ENCODE measurements at regions not wholly inside any gene's neighbourhood (a gene's known extent, or its start where the extent isn't known, plus 50 kb on each side); places are given as distances from the start of the nearest gene placed in this dataset.

- Mint-ChIP-seq H3K36me3 (ENCODE audit: low read depth) (no peaks in the 10 kb centered on the region), H3K27ac (no peak overlapping the region), H3K4me1 (peaks cover 7% of the 10 kb centered on the region; the same call in 2 of the 3 replicates), H3K9me3 (no peaks in the 10 kb centered on the region), H3K27me3 (ENCODE audit: insufficient read depth, low read depth, poor library complexity) (peaks cover 11% of the 10 kb centered on the region), H3K4me3 (no peak overlapping the region)
- no peak overlapping the region for H2AFZ ChIP-seq
- H3K4me1 ChIP-seq (ENCODE audit: insufficient read depth): no peaks in the 10 kb centered on the region
- no peaks in the 10 kb centered on the region for H3F3A ChIP-seq (replicated peaks; ENCODE audit: low read depth)
- H3K9me2 ChIP-seq (ENCODE audit: insufficient read depth): no peaks in the 10 kb centered on the region
- DNase-seq (ENCODE audit: low spot score) (no peak), ATAC-seq (no peak)
- H3K4me2 ChIP-seq: no peak overlapping the region
- no peak overlapping the region for H3K4me3 ChIP-seq
- TF ChIP-seq ETS1 (IDR thresholded peaks at IDR 0.05): no peak
- no peak for TF ChIP-seq JUNB (IDR thresholded peaks at IDR 0.05; ENCODE audit: unreplicated experiment)
- TF ChIP-seq ZNF462 (CRISPR knock-in tag; IDR thresholded peaks at IDR 0.05): no peak
- TF ChIP-seq CTCF (conservative IDR thresholded peaks at IDR 0.05; ENCODE audit: low read depth in 2 of 2): no peak
- H3K27me3 ChIP-seq (ENCODE audit: insufficient read depth): no peaks in the 10 kb centered on the region
- H3K36me3 ChIP-seq (ENCODE audit: insufficient read depth): no peaks in the 10 kb centered on the region
- no peaks in the 10 kb centered on the region for H3K79me2 ChIP-seq (replicated peaks; ENCODE audit: insufficient read depth)
- H3K27ac ChIP-seq (ENCODE audit: low read depth): no peak overlapping the region
- H4K20me1 ChIP-seq (replicated peaks; ENCODE audit: insufficient read depth): no peaks in the 10 kb centered on the region; the same call in 1 of the 2 replicates
Observed at GRCh38 chr15:85298941-85299340, 81.5 kb upstream of the AKAP13 start.
